Endothelial cell (in vitro differentiated cells): ENCODE measurements at regions not wholly inside any gene's neighbourhood (a gene's known extent, or its start where the extent isn't known, plus 50 kb on each side); places are given as distances from the start of the nearest gene placed in this dataset.
A peak's percentile ranks its signal among the peaks of the same experiment; 100 is the strongest.

Source experiments
- DNase-seq: peaks from one replicate; pipeline ENCODE4 v3.0.0; 2021; ENCODE audit warnings: low spot score
- H3K27ac Mint-ChIP-seq: one replicate; pipeline ENCODE4 v1.8.0; 2021; ENCODE audit warnings: mixed read lengths, inconsistent platforms; ENCODE audit not compliant: unreplicated experiment
- H3K27me3 Mint-ChIP-seq: one replicate; pipeline ENCODE4 v1.8.0; 2021; ENCODE audit warnings: mild to moderate bottlenecking, moderate library complexity, mixed read lengths, inconsistent platforms; ENCODE audit not compliant: unreplicated experiment
- H3K36me3 Mint-ChIP-seq: one replicate; pipeline ENCODE4 v1.8.0; 2021; ENCODE audit warnings: mild to moderate bottlenecking, low read depth, mixed read lengths, inconsistent platforms; ENCODE audit not compliant: unreplicated experiment
- H3K4me1 Mint-ChIP-seq: one replicate; pipeline ENCODE4 v1.8.0; 2021; ENCODE audit warnings: mild to moderate bottlenecking, mixed read lengths, inconsistent platforms; ENCODE audit not compliant: unreplicated experiment
- H3K4me3 Mint-ChIP-seq: one replicate; pipeline ENCODE4 v1.8.0; 2021; ENCODE audit warnings: mild to moderate bottlenecking, mixed read lengths, inconsistent platforms; ENCODE audit not compliant: unreplicated experiment
- H3K9me3 Mint-ChIP-seq: one replicate; pipeline ENCODE4 v1.8.0; 2021; ENCODE audit warnings: mixed read lengths, inconsistent platforms; ENCODE audit not compliant: unreplicated experiment
- CTCF ChIP-seq: fragments of 200-600 bp; sonication (generic); IDR thresholded peaks from one replicate; pipeline ENCODE4 v1.5.0; 2021; ENCODE audit warnings: antibody characterized with exemption; ENCODE audit not compliant: unreplicated experiment

- TF ChIP-seq CTCF, result no peak
- H3K36me3 Mint-ChIP-seq, result peaks cover 41% of the 10 kb centered on the region
- H3K9me3 Mint-ChIP-seq, result no peaks in the 10 kb centered on the region
- H3K4me1 Mint-ChIP-seq, result peaks cover 43% of the 10 kb centered on the region
- DNase-seq, result no peak
- H3K27ac Mint-ChIP-seq, result no peak overlapping the region
- H3K27me3 Mint-ChIP-seq, result peaks cover 13% of the 10 kb centered on the region
- no peak overlapping the region for H3K4me3 Mint-ChIP-seq
Observed at GRCh38 chr3:124274051-124274450, 282.1 kb upstream of the ROPN1 start.

DNA sequence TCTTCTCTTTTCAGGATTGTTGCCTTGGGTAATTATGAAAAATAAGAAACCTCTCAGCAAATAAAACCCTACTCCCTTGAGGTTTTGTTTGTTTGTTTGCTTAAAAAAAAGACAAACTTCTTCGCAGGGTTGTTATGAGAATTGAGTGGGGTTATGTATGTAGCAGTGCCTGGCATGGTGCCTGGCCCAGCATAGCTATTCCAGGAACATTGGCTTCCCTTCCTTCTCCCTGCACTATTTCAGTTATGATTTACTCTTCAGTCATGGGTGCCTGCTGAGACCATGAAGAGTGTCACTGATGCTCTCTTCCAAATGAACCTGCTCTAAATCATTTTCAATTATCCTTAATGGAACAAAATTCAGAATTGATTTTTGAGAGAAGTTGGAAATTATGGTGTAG lies 283.5 kb upstream of the ROPN1 start:
- H3K4me3 Mint-ChIP-seq, result no peak overlapping the region
- peaks cover 49% of the 10 kb centered on the region for H3K36me3 Mint-ChIP-seq
- TF ChIP-seq CTCF, result no peak
- H3K4me1 Mint-ChIP-seq, result peaks cover 56% of the 10 kb centered on the region
- peak overlapping the region; percentile 90 for H3K27ac Mint-ChIP-seq
- peaks cover 17% of the 10 kb centered on the region for H3K27me3 Mint-ChIP-seq
- no peaks in the 10 kb centered on the region for H3K9me3 Mint-ChIP-seq
- no peak for DNase-seq

GRCh38 chr3:124276133-124276532 lies 284.2 kb upstream of the ROPN1 start:
- TF ChIP-seq CTCF, result no peak
- Mint-ChIP-seq H3K4me3 (peak overlapping the region; percentile 49), H3K9me3 (no peaks in the 10 kb centered on the region), H3K27ac (peak overlapping the region; percentile 90), H3K27me3 (peaks cover 17% of the 10 kb centered on the region), H3K4me1 (peaks cover 57% of the 10 kb centered on the region), H3K36me3 (peaks cover 49% of the 10 kb centered on the region)
- DNase-seq, result no peak

DNA sequence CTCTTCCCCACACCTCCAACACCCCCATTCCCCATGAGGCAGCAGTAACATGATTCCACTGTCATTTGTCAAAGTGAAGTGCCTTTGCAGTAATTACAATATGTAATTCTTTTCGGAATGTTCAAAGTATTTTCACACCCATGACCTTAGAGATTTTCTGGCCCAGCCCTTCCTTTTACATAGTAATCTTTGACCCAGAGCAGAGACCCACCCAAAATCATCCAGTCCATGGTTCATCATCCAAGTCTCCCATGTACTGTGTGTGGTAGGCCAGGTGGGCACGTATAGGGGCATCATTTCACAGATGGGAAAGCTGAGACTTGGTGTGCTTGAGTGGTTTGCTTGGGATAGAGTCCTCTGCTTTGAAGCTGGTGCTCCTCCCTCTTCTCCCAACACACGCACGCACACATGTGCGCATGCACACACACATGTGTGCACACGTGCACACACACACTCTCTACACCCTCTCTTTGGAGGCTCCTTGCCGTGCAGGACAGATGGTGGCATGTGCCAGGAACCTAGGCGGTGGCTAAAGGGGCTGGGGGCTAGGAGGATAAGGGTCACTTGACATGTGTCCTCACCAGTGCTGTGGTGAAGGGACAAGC lies 284.7 kb upstream of the ROPN1 start:
- Mint-ChIP-seq H3K4me1 (peaks cover 60% of the 10 kb centered on the region), H3K4me3 (peak overlapping the region; percentile 49), H3K27ac (peak overlapping the region; percentile 90), H3K9me3 (no peaks in the 10 kb centered on the region), H3K27me3 (peaks cover 17% of the 10 kb centered on the region), H3K36me3 (peaks cover 49% of the 10 kb centered on the region)
- no peak for DNase-seq
- no peak for TF ChIP-seq CTCF

- Mint-ChIP-seq H3K27me3 (peaks cover 17% of the 10 kb centered on the region), H3K27ac (peak overlapping the region; percentile 90), H3K9me3 (no peaks in the 10 kb centered on the region), H3K4me3 (peak overlapping the region; percentile 49), H3K36me3 (peaks cover 48% of the 10 kb centered on the region), H3K4me1 (peaks cover 60% of the 10 kb centered on the region)
- no peak for TF ChIP-seq CTCF
- no peak for DNase-seq
Observed at GRCh38 chr3:124277144-124277890, 285.4 kb upstream of the ROPN1 start.
